HG03575 (cell line): ENCODE measurements at regions not wholly inside any gene's neighbourhood (a gene's known extent, or its start where the extent isn't known, plus 50 kb on each side); places are given as distances from the start of the nearest gene placed in this dataset.
"Not testable (repeated sequence)": the region's sequence is repeated elsewhere in the genome, so short reads cannot be mapped to it uniquely, and the experiment has no call there.

ENCODE experiments used
- ATAC-seq: cut with Tn5 transposase; IDR thresholded peaks from one replicate; pipeline ENCODE4 v1.9.1; 2021; ENCODE audit not compliant: unreplicated experiment, insufficient number of reproducible peaks, low FRiP score; ENCODE audit errors: extremely low read depth

- ATAC-seq: no peak
These were observed 152.2 kb downstream of the LIPI start for GRCh38 chr21:14058566-14058965.

GRCh38 chr21:14057841-14058481 is 152.8 kb downstream of the LIPI start:
- not testable (repeated sequence) for ATAC-seq

GRCh38 chr21:14057313-14057712 is 153.4 kb downstream of the LIPI start:
- ATAC-seq: no peak

- no peak for ATAC-seq
These were observed 154.0 kb downstream of the LIPI start for GRCh38 chr21:14056771-14057191.

GRCh38 chr21:14055746-14056515 is 154.8 kb downstream of the LIPI start:
- ATAC-seq: not testable (repeated sequence)

GRCh38 chr21:14054682-14055081 is 156.1 kb downstream of the LIPI start:
- no peak for ATAC-seq

- ATAC-seq: no peak
These were observed 160.6 kb downstream of the LIPI start for GRCh38 chr21:14050121-14050520.

- no peak for ATAC-seq
These were observed 164.4 kb downstream of the LIPI start for GRCh38 chr21:14046401-14046800.

GRCh38 chr21:14040386-14040785 is 170.4 kb downstream of the LIPI start:
- ATAC-seq: no peak

- not testable (repeated sequence) for ATAC-seq
These were observed 182.1 kb downstream of the LIPI start for GRCh38 chr21:14028619-14029018.

- peak; percentile 99 for ATAC-seq
These were observed 183.4 kb downstream of the LIPI start for GRCh38 chr21:14027235-14027869.

GRCh38 chr21:14020108-14020507 is 190.6 kb downstream of the LIPI start:
- not testable (repeated sequence) for ATAC-seq

- not testable (repeated sequence) for ATAC-seq
These were observed 194.9 kb downstream of the LIPI start for GRCh38 chr21:14015841-14016240.

GRCh38 chr21:14013623-14014498 is 196.9 kb downstream of the LIPI start:
- not testable (repeated sequence) for ATAC-seq

GRCh38 chr21:14013056-14013603 is 197.6 kb downstream of the LIPI start:
- no peak for ATAC-seq

GRCh38 chr21:14012409-14012808 is 198.3 kb downstream of the LIPI start:
- no peak for ATAC-seq

GRCh38 chr21:14011751-14012150 is 199.0 kb downstream of the LIPI start:
- not testable (repeated sequence) for ATAC-seq

GRCh38 chr21:14011149-14011548 is 199.6 kb downstream of the LIPI start:
- ATAC-seq: not testable (repeated sequence)

GRCh38 chr21:14010729-14011128 is 200.0 kb downstream of the LIPI start:
- no peak for ATAC-seq
